Activated naive CD4-positive, alpha-beta T cell treated with anti-CD3 and anti-CD28 coated beads for 36 hours (primary cell): ENCODE measurements at regions not wholly inside any gene's neighbourhood (a gene's known extent, or its start where the extent isn't known, plus 50 kb on each side); places are given as distances from the start of the nearest gene placed in this dataset.

Source experiments
- CTCF ChIA-PET: fragments of 350-600 bp; sonication (Branson Sonifier 250); formaldehyde crosslinking; loops from one replicate; lab custom pipeline; 2021; ENCODE audit warnings: antibody characterized with exemption; lab: Charles Lee
- DNase-seq: peaks from one replicate; pipeline ENCODE4 v3.0.0-alpha.2; 2020
- H3K27ac Mint-ChIP-seq: one replicate; pipeline ENCODE4 v1.8.0; 2021; ENCODE audit warnings: mild to moderate bottlenecking, mixed read lengths
- H3K27me3 Mint-ChIP-seq: one replicate; pipeline ENCODE4 v1.8.0; 2021; ENCODE audit warnings: low read depth, mixed read lengths
- H3K36me3 Mint-ChIP-seq: one replicate; pipeline ENCODE4 v1.8.0; 2021; ENCODE audit warnings: low read depth, mixed read lengths
- H3K4me1 Mint-ChIP-seq: one replicate; pipeline ENCODE4 v1.8.0; 2021; ENCODE audit warnings: low read depth, mixed read lengths
- H3K4me3 Mint-ChIP-seq: one replicate; pipeline ENCODE4 v1.8.0; 2021; ENCODE audit warnings: mild to moderate bottlenecking, moderate library complexity, mixed read lengths
- H3K9me3 Mint-ChIP-seq: one replicate; pipeline ENCODE4 v1.8.0; 2021; ENCODE audit warnings: mixed read lengths
- intact Hi-C: fragments of 100-400 bp; cut with micrococcal nuclease; formaldehyde crosslinking; loops from one replicate; pipeline ENCODE4 v1.15.1; 2023

DNA sequence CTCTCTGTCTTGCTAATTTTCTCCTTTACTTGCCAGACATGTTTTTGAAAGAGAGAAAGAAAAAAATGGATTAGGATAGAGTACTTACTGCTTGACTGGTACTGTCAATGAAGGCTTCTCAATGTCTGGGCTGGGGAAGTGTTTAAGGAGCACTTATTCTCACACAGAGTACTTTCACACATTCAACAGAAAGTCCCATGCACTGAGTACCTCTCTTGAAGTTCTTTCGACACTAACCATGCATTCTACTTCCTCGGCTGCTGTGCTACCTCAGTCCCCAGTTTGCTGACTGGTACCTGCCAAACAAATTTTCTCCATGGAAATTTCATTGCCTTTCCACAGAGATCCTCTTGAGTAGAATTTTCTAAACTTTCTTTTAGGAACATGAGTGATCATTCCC is 281.9 kb downstream of the RBM26 start:
- no peaks in the 10 kb centered on the region for H3K36me3 Mint-ChIP-seq
- no peak overlapping the region for H3K4me3 Mint-ChIP-seq
- CTCF ChIA-PET: no interaction called here
- no peaks in the 10 kb centered on the region for H3K9me3 Mint-ChIP-seq
- H3K27ac Mint-ChIP-seq: no peak overlapping the region
- DNase-seq: no peak
- no peaks in the 10 kb centered on the region for H3K4me1 Mint-ChIP-seq
- intact Hi-C loops: no loop called here
- H3K27me3 Mint-ChIP-seq: peaks cover 10% of the 10 kb centered on the region

DNA sequence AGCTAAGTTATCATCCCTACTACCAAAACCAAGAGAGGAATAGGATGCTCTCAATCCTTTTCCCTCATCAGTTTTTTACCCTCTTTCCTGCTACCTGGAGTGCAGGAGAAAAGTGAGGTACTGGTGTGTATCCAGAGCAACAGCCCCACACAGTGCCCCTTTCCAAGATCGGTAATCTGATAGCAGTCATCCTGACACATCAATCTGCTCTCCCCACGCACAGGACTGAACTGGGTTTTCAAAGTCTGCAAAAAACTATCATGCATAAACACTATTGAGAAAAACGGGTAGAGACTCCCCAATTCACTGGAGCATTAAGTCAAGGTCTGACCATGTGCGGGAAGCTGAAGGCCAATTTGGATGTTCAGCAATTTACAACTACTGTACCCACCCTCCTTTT is 284.8 kb downstream of the RBM26 start:
- CTCF ChIA-PET: no interaction called here

DNA sequence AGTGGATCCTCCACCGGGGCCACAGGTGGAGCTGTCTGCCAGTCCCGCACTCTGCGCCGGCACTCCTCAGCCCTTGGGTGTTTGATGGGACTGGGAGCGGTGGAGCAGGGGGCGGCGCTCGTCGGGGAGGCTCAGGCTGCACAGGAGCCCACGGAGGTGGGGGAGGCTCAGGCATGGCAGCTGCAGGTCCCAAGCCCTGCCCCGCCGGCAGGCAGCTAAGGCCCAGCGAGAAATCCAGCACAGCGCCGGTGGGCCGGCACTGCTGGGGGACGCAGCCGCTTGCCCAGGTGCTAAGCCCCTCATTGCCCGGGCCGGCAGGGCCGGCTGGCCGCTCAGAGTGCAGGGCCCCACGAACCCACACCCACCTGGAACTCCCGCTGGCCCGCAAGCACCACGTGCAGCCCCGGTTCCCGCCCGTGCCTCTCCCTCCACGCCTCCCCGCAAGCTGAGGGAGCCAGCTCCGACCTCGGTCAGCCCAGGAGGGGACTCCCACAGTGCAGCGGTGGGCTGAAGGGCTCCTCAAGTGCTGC is 286.4 kb downstream of the RBM26 start:
- no peaks in the 10 kb centered on the region for H3K4me1 Mint-ChIP-seq
- CTCF ChIA-PET: no interaction called here
- H3K27ac Mint-ChIP-seq: no peak overlapping the region
- no peaks in the 10 kb centered on the region for H3K9me3 Mint-ChIP-seq
- H3K36me3 Mint-ChIP-seq: no peaks in the 10 kb centered on the region
- H3K27me3 Mint-ChIP-seq: no peaks in the 10 kb centered on the region
- DNase-seq: no peak
- H3K4me3 Mint-ChIP-seq: no peak overlapping the region
- intact Hi-C loops: no loop called here

More for the DNA sequence above, 284.8 kb downstream of the RBM26 start:
- H3K4me3 Mint-ChIP-seq: no peak overlapping the region
- intact Hi-C loops: no loop called here
- no peaks in the 10 kb centered on the region for H3K36me3 Mint-ChIP-seq
- no peaks in the 10 kb centered on the region for H3K4me1 Mint-ChIP-seq
- H3K9me3 Mint-ChIP-seq: no peaks in the 10 kb centered on the region
- no peak overlapping the region for H3K27ac Mint-ChIP-seq
- peaks cover 5% of the 10 kb centered on the region for H3K27me3 Mint-ChIP-seq
- DNase-seq: no peak

DNA sequence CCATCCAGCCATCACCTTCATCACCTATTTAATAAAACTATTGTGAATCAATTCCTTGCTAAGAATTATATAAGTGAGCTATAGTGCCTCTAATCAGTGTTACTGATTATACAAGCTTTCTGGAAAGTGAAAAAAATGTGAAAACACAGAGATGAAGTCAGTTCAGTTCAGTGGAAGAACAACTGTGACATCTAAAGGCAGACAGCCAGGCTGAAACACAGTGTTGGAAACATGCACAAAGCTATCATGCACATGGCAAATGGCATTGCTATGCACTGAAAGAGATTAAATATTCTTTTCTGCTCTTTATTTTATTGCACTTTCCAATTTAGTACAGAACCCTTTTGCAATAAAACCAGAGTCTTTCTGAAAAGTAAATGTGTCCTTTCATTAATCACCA is 294.0 kb downstream of the RBM26 start:
- no peaks in the 10 kb centered on the region for H3K27me3 Mint-ChIP-seq
- intact Hi-C loops: no loop called here
- DNase-seq: no peak
- H3K36me3 Mint-ChIP-seq: no peaks in the 10 kb centered on the region
- H3K4me1 Mint-ChIP-seq: no peaks in the 10 kb centered on the region
- H3K4me3 Mint-ChIP-seq: no peak overlapping the region
- no peaks in the 10 kb centered on the region for H3K9me3 Mint-ChIP-seq
- CTCF ChIA-PET: interaction anchor here (0.6 kb wide), 1 partner anchor 979 kb away, joined by 3 read pairs; no protein-coding TSS in a partner anchor
- H3K27ac Mint-ChIP-seq: no peak overlapping the region

DNA sequence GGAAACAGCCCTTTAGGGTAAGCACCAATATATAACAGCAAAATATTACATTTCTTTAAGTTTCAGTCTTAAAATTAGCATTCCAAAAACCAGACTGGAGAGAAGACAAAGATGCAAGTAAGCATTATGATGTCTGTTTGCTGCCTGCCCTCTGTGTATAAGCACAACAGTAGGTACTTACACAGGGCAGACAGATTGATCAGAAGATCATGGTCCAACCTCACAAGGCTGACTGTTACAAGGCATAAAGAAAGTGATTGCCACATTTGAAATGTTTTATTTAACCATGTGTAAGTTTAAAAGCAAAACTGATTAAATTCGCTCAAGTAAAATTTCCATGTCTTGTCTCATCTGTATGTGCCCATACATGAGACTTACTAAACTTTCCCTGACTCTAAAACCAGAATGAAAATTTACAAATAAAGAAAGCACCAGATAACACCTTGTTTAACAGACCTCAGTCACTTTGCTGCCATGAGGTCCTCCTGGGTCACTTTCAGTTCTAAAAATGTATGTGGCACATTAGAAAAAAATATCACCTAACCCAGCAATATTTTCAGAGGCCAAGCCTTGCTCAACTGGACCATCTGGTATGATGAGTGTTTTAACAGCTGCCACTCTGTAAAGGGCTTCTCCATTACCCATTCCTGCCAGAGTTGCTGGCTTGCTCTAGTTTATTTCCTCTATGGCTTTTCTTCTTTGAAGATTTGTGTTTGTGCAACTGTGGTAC is 297.0 kb downstream of the RBM26 start:
- H3K27ac Mint-ChIP-seq: no peak overlapping the region
- no peak for DNase-seq

DNA sequence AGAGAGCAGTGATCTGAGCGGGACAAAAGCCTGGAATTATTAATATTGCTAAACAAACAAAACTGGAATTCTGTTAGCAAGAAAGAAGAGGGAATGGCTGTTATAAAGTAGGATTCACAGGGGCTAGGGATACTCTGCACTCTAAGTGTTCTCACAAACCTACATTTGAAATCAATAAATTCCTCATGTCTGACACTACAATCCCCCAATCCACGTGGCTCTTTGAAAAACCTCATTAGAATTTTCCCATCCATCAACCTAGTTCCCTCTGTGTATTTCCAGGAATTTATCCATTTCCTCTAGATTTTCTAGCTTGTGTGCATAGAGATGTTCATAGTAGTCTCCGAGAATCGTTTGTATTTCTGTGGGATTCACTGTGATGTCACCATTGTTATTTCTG is 307.5 kb downstream of the RBM26 start:
- H3K4me3 Mint-ChIP-seq: no peak overlapping the region
- CTCF ChIA-PET: no interaction called here
- H3K36me3 Mint-ChIP-seq: no peaks in the 10 kb centered on the region
- H3K27me3 Mint-ChIP-seq: peaks cover 7% of the 10 kb centered on the region
- intact Hi-C loops: no loop called here
- no peak overlapping the region for H3K27ac Mint-ChIP-seq
- H3K4me1 Mint-ChIP-seq: no peaks in the 10 kb centered on the region
- DNase-seq: no peak
- no peaks in the 10 kb centered on the region for H3K9me3 Mint-ChIP-seq

More for the DNA sequence above, 297.0 kb downstream of the RBM26 start:
- no peak overlapping the region for H3K4me3 Mint-ChIP-seq
- intact Hi-C loops: no loop called here
- H3K4me1 Mint-ChIP-seq: no peaks in the 10 kb centered on the region
- no peaks in the 10 kb centered on the region for H3K36me3 Mint-ChIP-seq
- CTCF ChIA-PET: no interaction called here
- peaks cover 6% of the 10 kb centered on the region for H3K27me3 Mint-ChIP-seq
- H3K9me3 Mint-ChIP-seq: no peaks in the 10 kb centered on the region

DNA sequence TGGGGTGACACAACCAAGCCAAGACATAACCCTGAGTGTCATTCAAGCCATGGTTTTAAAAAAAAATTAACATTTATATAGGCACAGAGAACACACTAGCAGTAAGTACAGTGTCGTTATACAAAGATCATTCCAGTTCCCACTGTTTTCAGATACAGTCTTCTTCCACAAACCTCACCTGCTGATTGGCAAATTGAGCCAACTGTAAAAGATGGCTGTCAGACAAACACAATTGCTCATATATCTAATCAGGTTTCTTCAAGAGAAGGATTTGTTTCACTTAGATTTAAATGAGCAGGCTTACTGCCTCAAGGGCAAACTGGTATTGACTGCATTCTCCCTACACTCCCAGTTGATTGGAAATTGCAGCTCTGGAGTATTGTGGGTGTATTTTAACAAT is 308.9 kb downstream of the RBM26 start:
- H3K9me3 Mint-ChIP-seq: no peaks in the 10 kb centered on the region

DNA sequence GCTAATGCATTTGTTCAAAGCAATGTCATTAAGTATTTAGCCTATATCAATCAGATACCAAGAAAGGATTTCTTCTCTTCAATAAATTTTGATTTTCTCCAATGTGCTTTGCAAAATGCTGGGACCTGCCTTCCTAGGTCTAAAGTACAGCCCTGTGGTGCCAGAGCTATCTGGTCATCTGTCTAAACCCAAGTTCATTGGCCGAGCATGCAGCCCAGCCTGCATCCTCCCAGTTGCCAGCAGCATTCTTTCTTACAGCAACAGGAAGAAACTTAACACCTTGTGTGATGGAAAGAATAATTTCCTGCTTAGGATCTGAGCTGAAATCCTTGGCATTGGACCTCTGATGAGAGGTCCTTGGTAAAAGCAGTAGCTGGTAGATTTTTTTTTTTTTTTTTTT is 310.0 kb downstream of the RBM26 start:
- no peaks in the 10 kb centered on the region for H3K4me1 Mint-ChIP-seq
- peaks cover 2% of the 10 kb centered on the region for H3K27me3 Mint-ChIP-seq
- no peak for DNase-seq
- intact Hi-C loops: no loop called here
- CTCF ChIA-PET: interaction anchor here (0.6 kb wide), 1 partner anchor 96 kb away, joined by 3 read pairs; no protein-coding TSS in a partner anchor
- H3K36me3 Mint-ChIP-seq: no peaks in the 10 kb centered on the region
- no peak overlapping the region for H3K4me3 Mint-ChIP-seq
- H3K27ac Mint-ChIP-seq: no peak overlapping the region
- no peaks in the 10 kb centered on the region for H3K9me3 Mint-ChIP-seq

More for the DNA sequence above, 308.9 kb downstream of the RBM26 start:
- H3K27ac Mint-ChIP-seq: no peak overlapping the region
- H3K4me3 Mint-ChIP-seq: no peak overlapping the region
- no peaks in the 10 kb centered on the region for H3K36me3 Mint-ChIP-seq
- CTCF ChIA-PET: no interaction called here
- DNase-seq: no peak
- intact Hi-C loops: no loop called here
- H3K27me3 Mint-ChIP-seq: peaks cover 2% of the 10 kb centered on the region
- H3K4me1 Mint-ChIP-seq: no peaks in the 10 kb centered on the region

DNA sequence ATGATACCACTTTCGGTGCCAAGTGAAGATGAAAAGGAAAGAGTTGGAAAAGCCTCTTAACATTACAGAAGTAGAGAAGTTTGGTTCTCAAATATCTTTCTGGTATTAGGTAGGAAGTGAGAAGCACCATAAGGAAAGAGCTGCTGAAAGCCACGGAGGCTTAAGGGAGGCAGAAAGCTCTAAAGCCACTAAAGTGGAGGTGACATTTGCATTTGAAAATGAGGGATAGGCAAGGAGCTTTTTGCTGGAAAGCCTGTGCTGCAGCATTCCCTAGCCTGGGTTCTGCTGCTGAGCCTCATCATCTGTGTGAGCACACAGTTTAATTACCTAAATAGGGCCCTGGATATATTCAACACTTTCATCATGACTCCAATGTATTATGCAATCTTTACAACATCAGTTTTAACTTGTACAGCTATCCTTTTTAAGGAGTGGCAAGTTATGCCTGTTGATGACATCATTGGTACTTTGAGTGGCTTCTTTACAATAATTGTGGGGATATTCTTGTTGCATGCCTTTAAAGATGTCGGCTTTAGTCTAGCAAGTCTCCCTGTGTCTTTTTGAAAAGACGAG is 315.4 kb downstream of the RBM26 start:
- Mint-ChIP-seq H3K9me3 (no peaks in the 10 kb centered on the region), H3K4me3 (no peak overlapping the region), H3K4me1 (no peaks in the 10 kb centered on the region), H3K27ac (no peak overlapping the region), H3K27me3 (peaks cover 12% of the 10 kb centered on the region), H3K36me3 (no peaks in the 10 kb centered on the region)
- intact Hi-C loops: no loop called here
- no peak for DNase-seq
- CTCF ChIA-PET: no interaction called here

DNA sequence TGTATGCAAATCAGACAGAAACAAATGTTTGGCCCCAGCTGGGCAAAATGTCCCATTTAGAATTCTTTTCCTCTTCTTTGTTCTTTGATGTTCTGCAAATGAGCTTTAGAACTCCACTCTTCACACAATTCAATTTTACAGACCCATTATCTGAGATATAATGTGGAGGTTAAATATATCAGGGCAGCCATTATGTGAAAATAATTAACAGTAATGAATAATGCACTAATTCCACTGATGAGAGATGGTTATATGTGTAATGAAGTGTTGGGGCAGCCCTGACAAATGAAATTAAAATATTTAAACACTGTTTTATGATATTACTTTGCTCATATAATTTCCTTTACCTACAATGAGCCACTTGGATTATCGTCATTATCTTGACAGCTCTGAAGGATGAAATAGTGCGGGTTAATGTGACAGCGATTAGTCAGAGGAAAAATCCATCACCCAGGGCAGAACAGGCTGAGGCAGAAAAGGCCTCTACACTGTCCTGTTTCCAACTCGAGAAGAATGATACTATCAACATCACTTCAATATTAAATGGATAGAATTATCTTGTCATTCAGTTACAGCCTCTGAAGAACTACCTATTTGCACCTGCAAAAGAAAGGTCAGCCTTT is 321.1 kb downstream of the RBM26 start:
- Mint-ChIP-seq H3K4me1 (no peaks in the 10 kb centered on the region), H3K9me3 (no peaks in the 10 kb centered on the region), H3K27ac (no peak overlapping the region), H3K36me3 (no peaks in the 10 kb centered on the region), H3K4me3 (no peak overlapping the region), H3K27me3 (peaks cover 4% of the 10 kb centered on the region)
- no peak for DNase-seq
- intact Hi-C loops: no loop called here
- CTCF ChIA-PET: no interaction called here

DNA sequence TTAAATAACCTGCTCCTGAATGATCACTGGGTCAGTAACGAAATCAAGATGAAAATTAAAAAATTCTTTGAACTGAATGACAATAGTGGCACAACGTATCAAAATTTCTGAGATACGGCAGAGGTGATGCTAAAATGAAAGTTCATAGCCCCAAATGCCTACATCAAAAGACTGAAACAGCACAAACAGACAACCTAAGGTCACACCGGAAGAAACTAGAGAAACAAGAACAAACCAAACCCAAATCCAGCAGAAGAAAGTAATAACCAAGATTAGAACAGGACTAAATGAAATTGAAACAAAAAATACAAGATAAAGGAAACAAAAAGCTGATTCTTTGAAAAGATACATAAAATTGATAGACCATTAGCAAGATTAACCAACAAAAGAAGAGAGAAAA is 324.1 kb downstream of the RBM26 start:
- Mint-ChIP-seq H3K4me1 (no peaks in the 10 kb centered on the region), H3K4me3 (no peak overlapping the region), H3K36me3 (no peaks in the 10 kb centered on the region), H3K9me3 (no peaks in the 10 kb centered on the region), H3K27ac (no peak overlapping the region), H3K27me3 (peaks cover 2% of the 10 kb centered on the region)
- no peak for DNase-seq
- CTCF ChIA-PET: no interaction called here
- intact Hi-C loops: no loop called here

DNA sequence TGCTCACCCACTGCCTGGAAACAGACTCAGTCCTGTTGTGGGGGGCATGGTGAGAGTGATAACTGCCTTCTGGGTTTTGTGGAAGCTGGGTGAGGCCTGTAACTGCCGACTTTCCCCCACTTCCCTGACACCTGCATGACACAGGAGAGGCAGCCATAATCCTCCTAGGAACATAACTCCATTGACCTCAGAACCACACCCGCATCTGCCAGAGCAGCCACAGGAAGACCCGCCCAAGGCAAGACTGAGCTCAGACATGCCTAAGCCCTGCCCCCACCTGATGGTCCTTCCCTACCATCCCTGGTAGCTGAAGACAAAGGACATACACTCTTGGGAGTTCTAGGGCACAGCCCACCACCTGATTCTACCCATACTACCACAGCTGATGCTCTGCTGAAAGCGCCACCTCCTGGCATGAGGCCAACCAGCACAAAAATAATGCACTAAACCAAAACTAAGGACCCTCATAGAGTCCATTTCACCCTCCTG is 326.7 kb downstream of the RBM26 start:
- CTCF ChIA-PET: no interaction called here
- no peaks in the 10 kb centered on the region for H3K36me3 Mint-ChIP-seq
- no peak overlapping the region for H3K4me3 Mint-ChIP-seq
- H3K9me3 Mint-ChIP-seq: no peaks in the 10 kb centered on the region
- H3K27me3 Mint-ChIP-seq: peaks cover 7% of the 10 kb centered on the region
- intact Hi-C loops: no loop called here
- no peaks in the 10 kb centered on the region for H3K4me1 Mint-ChIP-seq
- DNase-seq: no peak
- H3K27ac Mint-ChIP-seq: no peak overlapping the region
